Muscle layer of duodenum (tissue), 2 donors: ENCODE measurements at regions not wholly inside any gene's neighbourhood (a gene's known extent, or its start where the extent isn't known, plus 50 kb on each side); places are given as distances from the start of the nearest gene placed in this dataset.
"Not testable (repeated sequence)": the region's sequence is repeated elsewhere in the genome, so short reads cannot be mapped to it uniquely, and the experiment has no call there.

Source experiments
- H3K27ac ChIP-seq: one replicate; pipeline ENCODE4 v1.7.0; 2013; ENCODE audit warnings: mild to moderate bottlenecking, low read length
- H3K27me3 ChIP-seq: one replicate; pipeline ENCODE4 v1.7.0; 2013; ENCODE audit warnings: low read depth, mild to moderate bottlenecking, control low read depth, low read length
- H3K36me3 ChIP-seq, 2 donors: one replicate each; pipeline ENCODE4 v1.7.0; 2013; ENCODE audit warnings: low read length in 2 of 2, control low read depth in 1 of 2, mild to moderate bottlenecking in 1 of 2; ENCODE audit not compliant: insufficient read depth in 2 of 2, control insufficient read depth in 1 of 2
- H3K4me1 ChIP-seq, 2 donors: one replicate each; pipeline ENCODE4 v1.7.0; 2013; ENCODE audit warnings: low read length in 2 of 2, mild to moderate bottlenecking in 2 of 2, control low read depth in 1 of 2, moderate library complexity in 1 of 2; ENCODE audit not compliant: insufficient read depth in 2 of 2, control insufficient read depth in 1 of 2
- H3K4me3 ChIP-seq, 2 donors: one replicate each; pipeline ENCODE4 v1.7.0; 2013; ENCODE audit warnings: low read length in 2 of 2, low read depth in 1 of 2, mild to moderate bottlenecking in 1 of 2
- H3K9me3 ChIP-seq, 2 donors: one replicate each; pipeline ENCODE4 v1.7.0; 2013; ENCODE audit warnings: low read length in 2 of 2, control low read depth in 1 of 2, mild to moderate bottlenecking in 1 of 2; ENCODE audit not compliant: control insufficient read depth in 1 of 2
- donor health status: healthy.

DNA sequence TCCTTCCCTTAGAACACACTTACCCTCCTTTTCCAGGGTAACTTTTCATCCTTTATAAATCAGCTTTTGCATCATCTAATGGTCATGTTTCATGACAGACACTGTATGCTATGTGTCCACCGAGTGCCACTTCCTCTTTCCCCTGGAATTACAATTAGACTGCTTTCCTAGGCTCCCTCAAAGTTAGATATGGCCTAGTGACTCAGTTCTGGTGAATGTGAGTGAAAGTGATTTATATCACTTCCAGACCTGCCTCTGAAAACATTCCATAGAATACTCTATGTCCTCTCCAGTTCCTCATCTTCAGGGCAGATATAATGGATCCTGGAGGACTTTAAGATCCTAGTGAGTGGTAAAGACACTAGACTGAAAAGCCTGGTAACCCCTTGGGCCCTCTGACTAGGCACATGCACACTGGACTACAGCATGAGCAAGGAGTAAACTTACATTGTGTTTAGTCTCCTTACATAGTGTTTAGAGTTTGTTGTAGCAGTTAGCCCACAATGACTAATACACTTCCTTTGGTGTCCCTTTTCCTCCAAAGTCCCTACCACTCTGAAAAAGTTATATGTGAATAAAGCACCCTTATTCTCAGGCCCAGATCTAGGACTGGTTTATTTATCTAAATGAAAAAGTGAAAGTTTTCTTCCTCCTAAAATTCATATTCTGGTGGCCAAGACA is 59.3 kb downstream of the GPR88 start:
- Histone ChIP-seq H3K9me3 (no peaks in the 10 kb centered on the region), H3K27me3 (no peaks in the 10 kb centered on the region), H3K4me3 (no peak overlapping the region), H3K4me1 (no peaks in the 10 kb centered on the region), H3K27ac (no peak overlapping the region), H3K36me3 (no peaks in the 10 kb centered on the region)

DNA sequence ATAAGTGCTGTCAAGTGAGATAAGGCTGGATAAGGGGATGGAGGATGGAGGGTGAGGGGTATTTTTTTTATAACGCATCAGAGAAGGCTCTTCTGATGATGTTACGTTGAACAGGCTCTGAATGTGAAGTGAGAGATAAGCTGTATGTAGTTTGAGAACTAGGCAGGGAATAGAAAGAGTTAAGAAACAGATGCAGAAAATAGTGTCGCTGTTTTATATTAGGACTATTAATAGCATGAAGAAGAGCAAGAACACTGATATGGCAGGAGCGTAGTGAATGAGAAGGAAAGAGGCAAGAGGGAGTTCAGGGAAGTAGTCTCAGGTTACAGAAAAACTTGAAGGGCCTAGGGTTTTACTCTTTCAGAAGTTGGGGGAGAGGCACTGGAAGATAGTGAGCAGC is 59.8 kb downstream of the GPR88 start:
- Histone ChIP-seq H3K36me3 (no peaks in the 10 kb centered on the region), H3K27me3 (no peaks in the 10 kb centered on the region), H3K4me3 (no peak overlapping the region), H3K9me3 (no peaks in the 10 kb centered on the region), H3K4me1 (no peaks in the 10 kb centered on the region), H3K27ac (no peak overlapping the region)

DNA sequence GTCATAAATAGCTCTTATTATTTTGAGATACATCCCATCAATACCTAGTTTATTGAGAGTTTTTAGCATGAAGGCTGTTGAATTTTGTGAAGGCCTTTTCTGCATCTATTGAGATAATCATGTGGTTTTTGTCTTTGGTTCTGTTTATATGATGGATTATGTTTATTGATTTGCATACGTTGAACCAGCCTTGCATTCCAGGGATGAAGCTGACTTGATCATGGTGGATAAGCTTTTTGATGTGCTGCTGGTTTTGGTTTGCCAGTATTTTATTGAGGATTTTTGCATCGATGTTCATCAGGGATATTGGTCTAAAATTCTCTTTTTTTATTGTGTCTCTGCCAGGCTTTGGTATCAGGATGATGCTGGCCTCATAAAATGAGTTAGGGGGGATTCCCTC is 62.4 kb downstream of the GPR88 start:
- H3K4me3 ChIP-seq, H3K27me3 ChIP-seq, H3K27ac ChIP-seq, H3K36me3 ChIP-seq, H3K9me3 ChIP-seq, H3K4me1 ChIP-seq: not testable (repeated sequence)

DNA sequence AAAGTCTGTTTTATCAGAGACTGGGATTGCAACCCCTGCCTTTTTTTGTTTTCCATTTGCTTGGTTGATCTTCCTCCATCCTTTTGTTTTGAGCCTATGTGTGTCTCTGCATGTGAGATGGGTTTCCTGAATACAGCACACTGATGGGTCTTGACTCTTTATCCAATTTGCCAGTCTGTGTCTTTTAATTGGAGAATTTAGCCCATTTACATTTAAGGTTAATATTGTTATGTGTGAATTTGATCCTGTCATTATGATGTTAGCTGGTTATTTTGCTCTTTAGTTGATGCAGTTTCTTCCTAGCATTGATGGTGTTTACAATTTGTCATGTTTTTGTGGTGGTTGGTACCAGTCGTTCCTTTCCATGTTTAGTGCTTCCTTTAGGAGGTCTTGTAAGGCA is 64.1 kb downstream of the GPR88 start:
- not testable (repeated sequence) for H3K27me3 ChIP-seq, H3K36me3 ChIP-seq, H3K9me3 ChIP-seq, H3K4me1 ChIP-seq, H3K4me3 ChIP-seq, H3K27ac ChIP-seq

DNA sequence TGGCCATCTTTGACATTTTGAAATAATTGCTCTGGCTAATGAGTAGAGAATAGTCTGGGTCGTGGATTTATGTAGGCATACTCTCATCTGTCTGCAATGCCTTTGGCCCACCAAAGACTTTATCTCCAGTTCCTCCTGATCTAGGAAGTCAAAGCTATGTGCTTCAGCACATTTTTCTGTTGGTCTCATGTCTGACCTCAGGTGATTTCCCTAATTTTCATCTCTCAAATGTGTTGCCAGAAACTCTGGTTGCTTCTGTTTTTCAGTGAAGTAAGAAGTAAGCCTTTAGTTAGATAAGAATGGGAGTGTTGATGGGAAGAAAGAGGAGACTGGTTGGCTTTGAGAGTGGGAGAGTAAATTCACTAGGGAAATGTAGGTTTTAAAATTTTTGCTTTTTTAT is 66.4 kb downstream of the GPR88 start:
- Histone ChIP-seq H3K27ac (no peak overlapping the region), H3K4me3 (no peak overlapping the region), H3K36me3 (no peaks in the 10 kb centered on the region), H3K4me1 (no peaks in the 10 kb centered on the region), H3K27me3 (no peaks in the 10 kb centered on the region), H3K9me3 (no peaks in the 10 kb centered on the region)

DNA sequence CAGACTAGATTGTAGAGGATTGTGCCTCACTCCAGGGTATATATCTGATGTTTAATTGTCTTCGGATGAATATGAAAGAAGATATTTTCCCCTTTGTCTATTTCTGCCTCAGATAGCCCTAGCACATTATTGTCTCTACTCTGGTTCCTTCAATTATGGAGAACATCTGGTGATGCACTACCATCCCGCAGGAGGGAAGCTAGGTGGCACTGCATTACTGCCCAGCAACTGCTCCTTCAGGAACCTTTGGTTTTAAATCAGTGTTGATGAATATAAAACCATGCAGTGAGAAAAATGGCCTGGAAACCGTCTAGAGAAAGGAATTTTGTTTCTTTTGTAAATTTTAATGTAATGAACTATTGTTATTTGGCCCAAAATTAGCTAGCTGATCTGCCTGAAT is 68.5 kb downstream of the GPR88 start:
- Histone ChIP-seq H3K9me3 (no peaks in the 10 kb centered on the region), H3K27ac (no peak overlapping the region), H3K4me3 (no peak overlapping the region), H3K27me3 (no peaks in the 10 kb centered on the region), H3K4me1 (no peaks in the 10 kb centered on the region), H3K36me3 (no peaks in the 10 kb centered on the region)

DNA sequence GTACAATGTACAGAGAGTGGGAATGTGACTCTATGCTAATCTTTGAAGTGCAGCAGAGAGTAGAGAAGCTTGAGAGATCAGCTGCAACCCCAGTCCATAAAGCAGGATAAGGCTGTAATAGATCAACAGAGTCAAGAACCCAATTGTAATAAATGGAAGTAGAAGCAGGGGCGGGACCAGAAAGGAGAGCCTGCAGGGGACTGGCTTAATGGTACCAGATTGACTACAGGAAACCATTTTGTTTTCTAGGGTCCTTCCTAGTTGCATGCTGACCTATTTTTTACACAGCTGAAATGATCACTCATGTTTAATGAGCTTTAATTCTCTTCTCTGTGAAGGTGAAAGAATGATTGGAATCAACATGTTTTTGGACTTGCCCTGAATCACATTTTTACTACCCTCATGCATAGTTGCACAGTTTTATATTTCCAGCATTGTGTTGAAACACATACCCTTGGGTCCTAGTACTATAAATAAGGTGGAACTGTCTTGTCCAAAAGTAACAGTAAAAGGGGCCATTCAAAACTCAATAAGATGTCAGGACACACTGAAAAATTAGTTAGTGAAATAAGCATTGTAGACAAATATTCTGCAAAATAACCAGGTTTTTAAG is 69.8 kb downstream of the GPR88 start:
- no peaks in the 10 kb centered on the region for H3K9me3 ChIP-seq
- H3K27ac ChIP-seq: no peak overlapping the region
- H3K27me3 ChIP-seq: no peaks in the 10 kb centered on the region
- H3K4me3 ChIP-seq: no peak overlapping the region
- H3K4me1 ChIP-seq: no peaks in the 10 kb centered on the region
- H3K36me3 ChIP-seq: no peaks in the 10 kb centered on the region

DNA sequence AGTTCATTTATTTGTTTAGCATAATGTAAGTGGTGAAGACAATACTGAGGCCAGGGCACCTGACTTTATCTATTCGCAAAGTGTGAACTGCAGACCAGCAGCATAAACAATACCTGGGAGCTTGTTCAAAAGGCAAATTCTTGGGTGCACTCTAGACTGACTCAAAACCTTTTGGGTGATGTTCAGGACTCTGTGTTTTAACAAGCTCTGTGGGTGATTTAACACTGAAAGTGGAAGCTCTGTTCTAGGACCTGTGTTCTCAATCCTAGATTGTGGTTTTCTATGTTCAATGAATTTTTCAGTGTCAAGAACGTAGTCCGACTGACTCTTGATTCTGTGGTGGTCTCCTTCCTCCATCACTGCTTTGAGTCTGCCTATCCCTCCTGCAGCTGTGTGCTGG is 71.9 kb downstream of the GPR88 start:
- no peak overlapping the region for H3K4me3 ChIP-seq
- no peaks in the 10 kb centered on the region for H3K27me3 ChIP-seq
- H3K36me3 ChIP-seq: no peaks in the 10 kb centered on the region
- H3K27ac ChIP-seq: no peak overlapping the region
- no peaks in the 10 kb centered on the region for H3K9me3 ChIP-seq
- H3K4me1 ChIP-seq: no peaks in the 10 kb centered on the region

DNA sequence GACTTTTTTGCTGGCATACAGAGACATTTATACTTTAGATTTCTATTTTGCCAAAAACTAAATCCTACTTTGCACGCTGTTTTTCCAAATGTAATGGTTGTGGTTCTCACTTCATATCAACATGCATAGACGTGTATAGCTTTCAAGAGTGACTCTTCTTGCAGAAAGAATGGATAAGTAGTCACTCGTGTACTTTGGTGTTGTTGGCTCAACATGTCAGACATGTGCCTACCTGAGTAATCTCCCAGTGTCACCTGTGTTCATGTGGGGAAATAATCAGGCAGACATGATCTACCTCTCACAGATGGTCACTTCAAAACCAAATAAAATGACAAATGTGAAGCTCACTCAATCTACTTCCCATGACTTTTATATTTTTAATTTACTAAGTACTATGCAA is 73.1 kb downstream of the GPR88 start:
- H3K27ac ChIP-seq: no peak overlapping the region
- H3K36me3 ChIP-seq: no peaks in the 10 kb centered on the region
- H3K9me3 ChIP-seq: no peaks in the 10 kb centered on the region
- no peaks in the 10 kb centered on the region for H3K4me1 ChIP-seq
- H3K4me3 ChIP-seq: no peak overlapping the region
- H3K27me3 ChIP-seq: no peaks in the 10 kb centered on the region

DNA sequence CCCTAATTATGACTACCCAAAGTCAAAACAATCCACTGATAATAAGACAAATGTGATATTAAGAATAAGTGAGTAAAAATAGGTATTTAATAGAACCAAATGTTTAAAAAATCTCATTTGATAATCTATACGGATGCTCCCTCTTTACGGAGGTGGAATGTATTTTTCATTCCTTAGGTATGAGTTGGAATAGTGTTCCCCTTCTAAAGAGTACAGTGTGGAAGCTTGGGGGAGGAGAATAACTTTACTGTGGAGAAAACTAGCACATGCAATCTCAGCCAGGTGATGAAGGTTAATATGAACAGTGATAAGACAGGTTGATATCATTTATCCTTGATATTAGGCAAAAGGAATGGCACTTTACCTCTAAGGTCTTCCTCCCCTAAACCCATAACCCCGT is 74.6 kb downstream of the GPR88 start:
- Histone ChIP-seq H3K4me3 (no peak overlapping the region), H3K9me3 (no peaks in the 10 kb centered on the region), H3K36me3 (no peaks in the 10 kb centered on the region), H3K4me1 (no peaks in the 10 kb centered on the region), H3K27ac (no peak overlapping the region), H3K27me3 (no peaks in the 10 kb centered on the region)

DNA sequence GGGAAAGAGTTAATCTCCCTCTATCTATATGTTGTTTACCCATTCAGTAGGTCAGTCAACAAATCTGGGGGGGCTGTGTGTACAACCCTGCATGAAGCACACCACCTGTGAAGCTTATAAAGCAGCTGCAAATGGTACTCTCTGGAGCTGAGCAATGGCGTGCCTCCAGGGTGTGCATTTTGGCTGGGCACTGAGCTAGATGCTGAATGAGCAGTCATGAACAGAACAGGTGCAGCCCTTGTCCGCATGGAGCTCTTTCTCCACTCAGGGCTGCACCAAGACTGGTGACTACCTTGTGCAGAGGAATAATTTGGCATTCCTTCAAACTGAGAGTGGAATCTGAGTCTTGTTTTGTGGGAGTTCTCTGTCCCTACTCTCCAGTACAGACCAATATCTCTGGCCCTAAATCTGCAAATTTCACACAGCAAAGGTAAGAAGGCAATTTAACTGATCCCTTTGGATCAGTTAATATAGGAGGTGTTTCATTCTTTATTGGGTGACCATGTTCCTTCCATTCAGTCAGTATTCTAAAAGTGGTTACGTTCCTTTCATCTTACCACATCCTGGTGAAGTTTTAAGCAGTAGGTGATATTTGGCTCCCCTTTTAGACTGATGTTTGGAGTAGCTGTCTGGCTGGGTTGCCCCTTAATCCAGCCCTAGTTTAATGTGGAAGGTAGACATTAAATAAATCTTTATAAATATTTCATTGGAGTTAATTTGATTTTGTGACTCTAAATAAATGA is 76.0 kb downstream of the GPR88 start:
- no peaks in the 10 kb centered on the region for H3K9me3 ChIP-seq

More for the DNA sequence above, 76.0 kb downstream of the GPR88 start:
- Histone ChIP-seq H3K4me3 (no peak overlapping the region), H3K27me3 (no peaks in the 10 kb centered on the region), H3K4me1 (no peaks in the 10 kb centered on the region), H3K36me3 (no peaks in the 10 kb centered on the region), H3K27ac (no peak overlapping the region)
